ENCODE measurements at regions not wholly inside any gene's neighbourhood (a gene's known extent, or its start where the extent isn't known, plus 50 kb on each side); places are given as distances from the start of the nearest gene placed in this dataset.
"Not testable (repeated sequence)": the region's sequence is repeated elsewhere in the genome, so short reads cannot be mapped to it uniquely, and the experiment has no call there.

DNA sequence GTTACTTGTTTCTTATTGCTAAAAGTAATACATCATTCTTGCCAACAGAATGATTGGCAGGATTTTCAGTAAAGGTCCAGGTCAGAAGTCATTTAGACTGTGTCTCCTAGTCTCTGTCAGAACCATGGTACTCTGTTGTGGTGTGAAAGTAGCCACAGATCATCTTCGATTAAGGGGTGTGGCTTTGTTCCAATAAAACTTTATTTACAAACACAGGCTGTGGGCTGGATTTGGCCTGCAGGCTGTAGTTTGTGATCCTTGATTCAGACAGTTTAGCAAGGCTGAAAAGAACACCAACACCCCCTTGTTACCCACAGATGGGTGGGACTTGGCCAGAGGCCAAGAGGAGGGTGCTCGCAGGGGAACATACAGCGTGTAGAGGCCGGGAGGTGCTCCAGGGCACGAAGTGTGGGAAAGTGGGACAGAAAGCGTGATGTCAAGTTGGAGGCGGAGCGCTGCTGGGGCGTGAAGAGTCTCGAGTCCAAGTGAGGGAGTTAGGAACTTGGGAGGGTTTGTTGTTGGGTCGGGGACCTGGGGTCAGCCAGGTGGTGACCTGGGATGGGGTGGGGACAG, 117.3 kb upstream of the ALDH3B2 start:
- not testable (repeated sequence) for TF ChIP-seq SUZ12 (IDR thresholded peaks at IDR 0.05)
- peak; percentile 30; the same call in 1 of the 2 replicates for TF ChIP-seq PKNOX1 (IDR thresholded peaks at IDR 0.05)

Data from HEK293T (cell line).